H9 (cell line): ENCODE measurements at regions not wholly inside any gene's neighbourhood (a gene's known extent, or its start where the extent isn't known, plus 50 kb on each side); places are given as distances from the start of the nearest gene placed in this dataset.

Experiments used
- DNase-seq: peaks from one replicate; pipeline ENCODE4 v3.0.0-alpha.2; 2017
- H2AFZ ChIP-seq: one replicate; pipeline ENCODE4 v1.6.1; 2013; ENCODE audit warnings: mild to moderate bottlenecking, low read length, control low read depth, moderate library complexity
- H2AK5ac ChIP-seq: 2 replicates; pipeline ENCODE4 v1.6.1; 2013; ENCODE audit warnings: low read length, control low read depth, mixed read lengths; ENCODE audit not compliant: insufficient read length
- H2BK120ac ChIP-seq: one replicate; pipeline ENCODE4 v1.6.1; 2013; ENCODE audit warnings: low read depth, mild to moderate bottlenecking, low read length, control low read depth, inconsistent platforms; ENCODE audit not compliant: poor library complexity, severe bottlenecking
- H2BK12ac ChIP-seq: 2 replicates; pipeline ENCODE4 v1.6.1; 2013; ENCODE audit warnings: low read length, control low read depth, mixed read lengths, low read depth; ENCODE audit not compliant: insufficient read length
- H2BK15ac ChIP-seq: 2 replicates; pipeline ENCODE4 v1.6.1; 2013; ENCODE audit warnings: low read depth, low read length, control low read depth
- H2BK20ac ChIP-seq: one replicate; pipeline ENCODE4 v1.6.1; 2013; ENCODE audit warnings: low read depth, mild to moderate bottlenecking, low read length, control low read depth, inconsistent platforms; ENCODE audit not compliant: poor library complexity, severe bottlenecking
- H2BK5ac ChIP-seq: 2 replicates; pipeline ENCODE4 v1.6.1; 2013; ENCODE audit warnings: low read length, control low read depth, mixed read lengths; ENCODE audit not compliant: insufficient read length
- H3K14ac ChIP-seq: 2 replicates; pipeline ENCODE4 v1.6.1; 2013; ENCODE audit warnings: low read length, control low read depth; ENCODE audit not compliant: insufficient read depth
- H3K18ac ChIP-seq: 2 replicates; pipeline ENCODE4 v1.6.1; 2013; ENCODE audit warnings: low read depth, mild to moderate bottlenecking, mixed read lengths, low read length, control low read depth; ENCODE audit not compliant: insufficient read length
- H3K23ac ChIP-seq: 2 replicates; pipeline ENCODE4 v1.6.1; 2013; ENCODE audit warnings: low read length, control low read depth, mixed read lengths, low read depth; ENCODE audit not compliant: insufficient read length
- H3K23me2 ChIP-seq: 2 replicates; pipeline ENCODE4 v1.6.1; 2013; ENCODE audit warnings: low read depth, mild to moderate bottlenecking, mixed read lengths, low read length, control low read depth; ENCODE audit not compliant: insufficient read length, poor library complexity, severe bottlenecking
- H3K27ac ChIP-seq: 2 replicates; pipeline ENCODE4 v1.5.1; 2013; ENCODE audit warnings: low read length, control low read depth, mixed read lengths, low read depth; ENCODE audit not compliant: insufficient read length
- H3K27me3 ChIP-seq: 2 replicates; pipeline ENCODE4 v1.6.1; 2013; ENCODE audit warnings: low read length, control low read depth, inconsistent platforms; ENCODE audit not compliant: insufficient read depth
- H3K4ac ChIP-seq: 2 replicates; pipeline ENCODE4 v1.6.1; 2013; ENCODE audit warnings: low read depth, mild to moderate bottlenecking, control low read depth, inconsistent platforms, low read length, moderate library complexity
- H3K4me1 ChIP-seq: 2 replicates; pipeline ENCODE4 v1.6.1; 2013; ENCODE audit warnings: low read length, control low read depth, inconsistent platforms; ENCODE audit not compliant: insufficient read depth
- H3K4me2 ChIP-seq: 2 replicates; pipeline ENCODE4 v1.6.1; 2013; ENCODE audit warnings: low read length, control low read depth, mixed read lengths; ENCODE audit not compliant: insufficient read length, insufficient read depth
- H3K56ac ChIP-seq: 2 replicates; pipeline ENCODE4 v1.6.1; 2013; ENCODE audit warnings: low read depth, mild to moderate bottlenecking, mixed read lengths, low read length, control low read depth; ENCODE audit not compliant: insufficient read length
- H3K79me1 ChIP-seq: 2 replicates; pipeline ENCODE4 v1.6.1; 2013; ENCODE audit warnings: low read depth, mild to moderate bottlenecking, moderate library complexity, low read length, control low read depth, inconsistent platforms; ENCODE audit not compliant: insufficient read depth, poor library complexity, severe bottlenecking
- H3K79me2 ChIP-seq: 2 replicates; pipeline ENCODE4 v1.6.1; 2013; ENCODE audit warnings: low read length, control low read depth, inconsistent platforms; ENCODE audit not compliant: insufficient read depth
- H3K9ac ChIP-seq: 2 replicates; pipeline ENCODE4 v1.6.1; 2013; ENCODE audit warnings: low read length, control low read depth, mixed read lengths; ENCODE audit not compliant: insufficient read length; ENCODE audit errors: extremely low read depth
- H3K9me3 ChIP-seq: one replicate; pipeline ENCODE4 v1.6.1; 2013; ENCODE audit warnings: low read depth, low read length, inconsistent platforms; ENCODE audit not compliant: control insufficient read depth
- H3T11ph ChIP-seq: one replicate; pipeline ENCODE4 v1.6.1; 2013; ENCODE audit warnings: mild to moderate bottlenecking, low read length, control low read depth, inconsistent platforms
- H4K20me1 ChIP-seq: one replicate; pipeline ENCODE4 v1.6.1; 2013; ENCODE audit not compliant: control insufficient read depth, insufficient read length, insufficient read depth
- H4K5ac ChIP-seq: 2 replicates; pipeline ENCODE4 v1.6.1; 2013; ENCODE audit warnings: low read depth, mild to moderate bottlenecking, mixed read lengths, low read length, control low read depth; ENCODE audit not compliant: insufficient read length
- H4K8ac ChIP-seq: replicated peaks from 2 replicates; pipeline ENCODE4 v1.6.1; 2013; ENCODE audit warnings: low read length, control low read depth, mixed read lengths, low read depth; ENCODE audit not compliant: insufficient read length
- H4K91ac ChIP-seq: 2 replicates; pipeline ENCODE4 v1.6.1; 2013; ENCODE audit warnings: low read depth, mild to moderate bottlenecking, moderate library complexity, mixed read lengths, low read length, control low read depth; ENCODE audit not compliant: insufficient read length
- H3K27ac Mint-ChIP-seq, 3 experiments: 2 replicates in 2 of 3; 3 replicates in 1 of 3; pipeline ENCODE4 v1.8.0; 2020 to 2021; ENCODE audit warnings: mixed read lengths in 3 of 3, mild to moderate bottlenecking in 1 of 3, moderate library complexity in 1 of 3
- H3K27me3 Mint-ChIP-seq: 2 replicates; pipeline ENCODE4 v1.8.0; 2021; ENCODE audit warnings: low read depth, mild to moderate bottlenecking, moderate library complexity, mixed read lengths
- H3K36me3 Mint-ChIP-seq, 3 experiments: 2 replicates in 2 of 3; 3 replicates in 1 of 3; pipeline ENCODE4 v1.8.0; 2020 to 2021; ENCODE audit warnings: low read depth in 3 of 3, mixed read lengths in 3 of 3; ENCODE audit not compliant: insufficient read depth in 1 of 3
- H3K4me1 Mint-ChIP-seq, 2 experiments: 2 replicates each; pipeline ENCODE4 v1.8.0; 2020; ENCODE audit warnings: mixed read lengths in 2 of 2
- H3K4me3 Mint-ChIP-seq, 2 experiments: 2 replicates in 1 of 2; 3 replicates in 1 of 2; pipeline ENCODE4 v1.8.0; 2020 to 2021; ENCODE audit warnings: mild to moderate bottlenecking in 2 of 2, mixed read lengths in 2 of 2, moderate library complexity in 1 of 2
- H3K9me3 Mint-ChIP-seq, 2 experiments: 2 replicates in 1 of 2; 3 replicates in 1 of 2; pipeline ENCODE4 v1.8.0; 2020; ENCODE audit warnings: mild to moderate bottlenecking in 2 of 2, mixed read lengths in 2 of 2, moderate library complexity in 1 of 2
- WGBS: extraction: QIAGEN DNeasy Blood & Tissue Kit; methylation state at CpG from one replicate; pipeline ENCODE4 v1.1.7; 2013; ENCODE audit warnings: missing lambda C conversion rate, low lambda C conversion rate, mixed read lengths; ENCODE audit not compliant: insufficient read length; ENCODE audit errors: extremely low coverage; 5-methylcytosine and 5-hydroxymethylcytosine counted together
- TF ChIP-seq, protein P1 (sequence below): fragments of 200-600 bp; sonication (generic); conservative IDR thresholded peaks from 3 replicates; pipeline ENCODE4 v1.8.0; 2021; ENCODE audit warnings: antibody characterized with exemption, mild to moderate bottlenecking

DNA sequence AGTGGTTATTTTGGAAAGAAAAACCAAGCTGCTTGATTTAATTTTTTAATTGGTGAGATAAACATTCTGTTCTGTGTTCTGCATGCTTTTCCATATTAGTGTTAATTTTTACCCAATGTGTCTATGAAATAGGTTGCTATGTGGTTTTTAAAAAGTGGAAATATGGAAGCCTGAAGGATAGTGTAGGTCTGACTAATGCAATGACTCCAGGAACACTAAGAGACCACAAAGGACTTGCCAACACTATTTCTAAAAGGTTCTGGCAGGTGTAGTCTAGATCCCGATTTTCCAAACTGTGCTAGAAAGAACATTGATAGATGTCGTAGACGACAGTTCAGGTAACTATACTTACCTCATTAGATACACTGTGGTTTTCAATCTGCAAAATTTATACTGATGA lies 877.4 kb upstream of the GOT2 start:
- no peak overlapping the region for H3K27ac Mint-ChIP-seq
- H3K79me1 ChIP-seq = no peaks in the 10 kb centered on the region
- no peak overlapping the region for H2AK5ac ChIP-seq
- H3K27ac ChIP-seq = no peak overlapping the region
- H3K56ac ChIP-seq = no peak overlapping the region
- H3K27me3 ChIP-seq = no peaks in the 10 kb centered on the region
- no peak overlapping the region for H2AFZ ChIP-seq
- no peak overlapping the region for H2BK15ac ChIP-seq
- H4K20me1 ChIP-seq = no peaks in the 10 kb centered on the region
- no peaks in the 10 kb centered on the region for H3K23me2 ChIP-seq
- H3T11ph ChIP-seq = no peak overlapping the region
- H3K4me3 Mint-ChIP-seq = no peak overlapping the region
- no peak overlapping the region for H4K91ac ChIP-seq
- no peak for DNase-seq
- H3K9ac ChIP-seq = no peak overlapping the region
- no peak overlapping the region for H2BK5ac ChIP-seq
- H4K8ac ChIP-seq = no peak overlapping the region
- H3K36me3 Mint-ChIP-seq = no peaks in the 10 kb centered on the region
- H4K5ac ChIP-seq = no peak overlapping the region
- TF ChIP-seq, protein P1, sequence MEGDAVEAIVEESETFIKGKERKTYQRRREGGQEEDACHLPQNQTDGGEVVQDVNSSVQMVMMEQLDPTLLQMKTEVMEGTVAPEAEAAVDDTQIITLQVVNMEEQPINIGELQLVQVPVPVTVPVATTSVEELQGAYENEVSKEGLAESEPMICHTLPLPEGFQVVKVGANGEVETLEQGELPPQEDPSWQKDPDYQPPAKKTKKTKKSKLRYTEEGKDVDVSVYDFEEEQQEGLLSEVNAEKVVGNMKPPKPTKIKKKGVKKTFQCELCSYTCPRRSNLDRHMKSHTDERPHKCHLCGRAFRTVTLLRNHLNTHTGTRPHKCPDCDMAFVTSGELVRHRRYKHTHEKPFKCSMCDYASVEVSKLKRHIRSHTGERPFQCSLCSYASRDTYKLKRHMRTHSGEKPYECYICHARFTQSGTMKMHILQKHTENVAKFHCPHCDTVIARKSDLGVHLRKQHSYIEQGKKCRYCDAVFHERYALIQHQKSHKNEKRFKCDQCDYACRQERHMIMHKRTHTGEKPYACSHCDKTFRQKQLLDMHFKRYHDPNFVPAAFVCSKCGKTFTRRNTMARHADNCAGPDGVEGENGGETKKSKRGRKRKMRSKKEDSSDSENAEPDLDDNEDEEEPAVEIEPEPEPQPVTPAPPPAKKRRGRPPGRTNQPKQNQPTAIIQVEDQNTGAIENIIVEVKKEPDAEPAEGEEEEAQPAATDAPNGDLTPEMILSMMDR = no peak
- no CpG with 5 or more reads among the region's 3 CpGs for WGBS
- no peak overlapping the region for H3K4me2 ChIP-seq
- H3K9me3 ChIP-seq = no peaks in the 10 kb centered on the region
- H3K18ac ChIP-seq = no peak overlapping the region
- H3K4me1 Mint-ChIP-seq = peaks cover 17 to 30% of the 10 kb centered on the region in 2 experiments
- H3K79me2 ChIP-seq = no peaks in the 10 kb centered on the region
- no peaks in the 10 kb centered on the region; the same call in 1 of the 2 replicates for H3K4me1 ChIP-seq
- no peak overlapping the region for H3K23ac ChIP-seq
- H2BK12ac ChIP-seq = no peak overlapping the region
- H2BK20ac ChIP-seq = no peak overlapping the region
- H3K27me3 Mint-ChIP-seq = peaks cover 18% of the 10 kb centered on the region
- no peak overlapping the region for H3K4ac ChIP-seq
- no peak overlapping the region for H3K14ac ChIP-seq
- no peaks in the 10 kb centered on the region for H3K9me3 Mint-ChIP-seq
- no peak overlapping the region for H2BK120ac ChIP-seq
